ENCODE measurements at regions not wholly inside any gene's neighbourhood (a gene's known extent, or its start where the extent isn't known, plus 50 kb on each side); places are given as distances from the start of the nearest gene placed in this dataset.

- ATAC-seq (no peak), DNase-seq (no peak)
Measured at GRCh38 chr12:88310666-88311065, 168.6 kb downstream of the TMTC3 start.

- ATAC-seq (no peak), DNase-seq (no peak)
Measured at GRCh38 chr12:88313554-88313953, 171.4 kb downstream of the TMTC3 start.

GRCh38 chr12:88314706-88315105 lies 172.6 kb downstream of the TMTC3 start:
- no peak for DNase-seq
- ATAC-seq: no peak

- DNase-seq: no peak
- no peak for ATAC-seq
Measured at GRCh38 chr12:88318726-88319125, 176.6 kb downstream of the TMTC3 start.

- no peak for DNase-seq
- no peak for ATAC-seq
Measured at GRCh38 chr12:88325076-88325815, 183.1 kb downstream of the TMTC3 start.

- DNase-seq (no peak), ATAC-seq (no peak)
Measured at GRCh38 chr12:88325816-88326189, 183.7 kb downstream of the TMTC3 start.

- ATAC-seq (no peak), DNase-seq (no peak)
Measured at GRCh38 chr12:88327276-88327675, 185.2 kb downstream of the TMTC3 start.

- no peak for ATAC-seq
Measured at GRCh38 chr12:88328090-88328489, 186.0 kb downstream of the TMTC3 start.

GRCh38 chr12:88329833-88330232 lies 187.7 kb downstream of the TMTC3 start:
- ATAC-seq: no peak

More at GRCh38 chr12:88328090-88328489, 186.0 kb downstream of the TMTC3 start:
- no peak for DNase-seq

GRCh38 chr12:88334271-88334670 lies 192.2 kb downstream of the TMTC3 start:
- DNase-seq (no peak), ATAC-seq (no peak)

More at GRCh38 chr12:88329833-88330232, 187.7 kb downstream of the TMTC3 start:
- DNase-seq: no peak

- ATAC-seq (no peak), DNase-seq (no peak)
Measured at GRCh38 chr12:88336076-88336739, 194.1 kb downstream of the TMTC3 start.

GRCh38 chr12:88338486-88338885 lies 196.4 kb downstream of the TMTC3 start:
- DNase-seq (no peak), ATAC-seq (no peak)

GRCh38 chr12:88339254-88339949 lies 197.3 kb downstream of the TMTC3 start:
- DNase-seq (no peak), ATAC-seq (no peak)

- DNase-seq (no peak), ATAC-seq (no peak)
Measured at GRCh38 chr12:88339966-88340365, 197.9 kb downstream of the TMTC3 start.

- no peak for ATAC-seq
Measured at GRCh38 chr12:88342251-88342806, 200.2 kb downstream of the TMTC3 start.

GRCh38 chr12:88351146-88351545 lies 209.0 kb downstream of the TMTC3 start:
- ATAC-seq (no peak), DNase-seq (no peak)

More at GRCh38 chr12:88342251-88342806, 200.2 kb downstream of the TMTC3 start:
- DNase-seq: no peak

- DNase-seq (no peak), ATAC-seq (no peak)
Measured at GRCh38 chr12:88354691-88355090, 212.6 kb downstream of the TMTC3 start.

- no peak for ATAC-seq
- DNase-seq: no peak
Measured at GRCh38 chr12:88360343-88360742, 218.2 kb downstream of the TMTC3 start.

GRCh38 chr12:88361493-88361892 lies 218.8 kb downstream of the KITLG start:
- no peak for DNase-seq
- ATAC-seq: no peak

- DNase-seq (no peak), ATAC-seq (no peak)
Measured at GRCh38 chr12:88362439-88362838, 217.8 kb downstream of the KITLG start.

- ATAC-seq (no peak), DNase-seq (no peak)
Measured at GRCh38 chr12:88365403-88365802, 214.9 kb downstream of the KITLG start.

GRCh38 chr12:88366101-88366500 lies 214.2 kb downstream of the KITLG start:
- ATAC-seq (no peak), DNase-seq (no peak)

- ATAC-seq (no peak), DNase-seq (no peak)
Measured at GRCh38 chr12:88367231-88367630, 213.0 kb downstream of the KITLG start.
